HuH-7.5 (cell line): ENCODE measurements at regions not wholly inside any gene's neighbourhood (a gene's known extent, or its start where the extent isn't known, plus 50 kb on each side); places are given as distances from the start of the nearest gene placed in this dataset.

ENCODE experiments used
- DNase-seq: peaks from one replicate; pipeline ENCODE4 v3.0.0; 2011; ENCODE audit warnings: low spot score

- DNase-seq = no peak
These were observed 58.9 kb upstream of the RGS18 start for GRCh38 chr1:192099328-192099727.

DNA sequence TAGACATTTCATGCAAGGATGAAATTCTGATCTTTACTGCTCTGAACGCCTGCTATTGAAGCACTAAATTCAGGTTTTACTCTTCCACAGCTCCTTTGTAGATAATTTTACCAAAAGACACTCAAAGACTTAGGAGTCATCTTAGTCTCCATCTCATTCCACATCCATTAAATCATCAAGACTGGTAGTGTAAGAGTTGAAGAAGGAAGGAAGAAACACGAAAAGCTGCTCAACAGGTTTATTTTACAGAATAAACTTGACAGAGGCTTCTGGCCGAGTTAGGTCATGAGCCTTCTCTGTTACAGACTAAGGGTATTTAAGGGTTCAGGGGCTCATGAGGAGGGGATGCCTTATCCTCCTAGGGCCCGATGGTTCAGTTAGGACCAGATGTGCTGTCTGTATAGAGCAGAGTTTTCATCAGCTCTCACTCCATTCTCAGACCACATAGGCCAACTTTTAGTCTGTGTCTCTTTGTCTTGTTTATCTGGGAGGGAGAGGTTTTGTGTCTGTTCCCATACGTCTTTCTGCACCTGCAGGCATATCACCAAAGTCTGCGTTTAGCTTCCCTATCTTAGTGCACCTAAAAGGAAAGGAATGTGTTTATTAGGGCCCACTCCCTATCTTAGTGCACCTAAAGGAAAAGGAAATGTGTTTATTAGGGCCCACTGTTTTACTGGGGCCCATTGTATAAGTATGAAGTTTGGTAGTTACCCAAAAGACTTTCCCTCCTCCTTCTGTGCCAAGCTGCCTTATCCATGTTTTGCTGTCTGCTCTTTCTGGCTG, 57.4 kb upstream of the RGS18 start:
- peak; percentile 3 for DNase-seq

DNA sequence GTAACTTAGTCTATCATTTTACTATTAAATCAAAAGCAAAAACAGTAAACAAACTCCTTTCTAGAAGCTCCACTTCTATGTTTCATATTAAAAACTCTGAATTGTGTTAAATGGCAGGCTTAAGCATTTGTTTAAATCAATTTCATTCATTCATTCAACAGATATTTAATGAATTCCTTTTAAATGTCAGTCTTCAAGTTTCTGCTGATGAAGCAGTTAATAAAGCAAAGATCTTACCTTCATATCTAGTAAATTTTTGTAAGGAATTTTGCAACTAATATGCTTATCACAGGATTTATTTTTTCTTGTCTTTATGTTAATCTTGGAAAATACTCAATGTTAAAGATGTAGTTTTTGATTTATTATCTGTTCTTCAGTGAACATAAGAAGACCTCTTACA, 54.1 kb upstream of the RGS18 start:
- no peak for DNase-seq

- DNase-seq = no peak
These were observed 53.4 kb upstream of the RGS18 start for GRCh38 chr1:192104852-192105251.

- no peak for DNase-seq
These were observed 50.1 kb upstream of the RGS18 start for GRCh38 chr1:192108161-192108560.
